Panc1 (cell line): ENCODE measurements at regions not wholly inside any gene's neighbourhood (a gene's known extent, or its start where the extent isn't known, plus 50 kb on each side); places are given as distances from the start of the nearest gene placed in this dataset.

Experiments used
- CTCF ChIP-seq: fragments of 450-650 bp; IDR thresholded peaks from 2 replicates; pipeline ENCODE4 v1.5.1; 2017; ENCODE audit warnings: mild to moderate bottlenecking
- REST ChIP-seq, 2 experiments: IDR thresholded peaks; 2 replicates each; pipeline ENCODE4 v1.6.1; 2011 to 2012; ENCODE audit warnings: low read depth in 2 of 2, control low read depth in 1 of 2, low read length in 1 of 2, mild to moderate bottlenecking in 1 of 2, moderate library complexity in 1 of 2; ENCODE audit not compliant: insufficient read depth in 1 of 2

- no peak for TF ChIP-seq CTCF
- TF ChIP-seq REST (IDR thresholded peaks at IDR 0.05; ENCODE audit: insufficient read depth in 1 of 2, low read depth in 2 of 2, low read length in 1 of 2) = no peak
Observed at GRCh38 chr10:111266165-111266564, 189.3 kb downstream of the ADRA2A start.
